ENCODE measurements at regions not wholly inside any gene's neighbourhood (a gene's known extent, or its start where the extent isn't known, plus 50 kb on each side); places are given as distances from the start of the nearest gene placed in this dataset.

- Histone ChIP-seq H3K9me3 (replicated peaks) (peaks cover 39% of the 10 kb centered on the region), H3K27me3 (ENCODE audit: low read depth) (no peaks in the 10 kb centered on the region), H3K36me3 (no peaks in the 10 kb centered on the region), H3K4me3 (no peak overlapping the region), H3K27ac (replicated peaks) (no peak overlapping the region), H3K4me1 (peaks cover 11% of the 10 kb centered on the region)
- DNase-seq, result no peak
- TF ChIP-seq CTCF (IDR thresholded peaks at IDR 0.05; ENCODE audit: borderline replicate concordance), result no peak
- intact Hi-C loops (cut with micrococcal nuclease), result no loop called here
Observed at GRCh38 chr1:218939095-218939494, 234.6 kb upstream of the LYPLAL1 start.

DNA sequence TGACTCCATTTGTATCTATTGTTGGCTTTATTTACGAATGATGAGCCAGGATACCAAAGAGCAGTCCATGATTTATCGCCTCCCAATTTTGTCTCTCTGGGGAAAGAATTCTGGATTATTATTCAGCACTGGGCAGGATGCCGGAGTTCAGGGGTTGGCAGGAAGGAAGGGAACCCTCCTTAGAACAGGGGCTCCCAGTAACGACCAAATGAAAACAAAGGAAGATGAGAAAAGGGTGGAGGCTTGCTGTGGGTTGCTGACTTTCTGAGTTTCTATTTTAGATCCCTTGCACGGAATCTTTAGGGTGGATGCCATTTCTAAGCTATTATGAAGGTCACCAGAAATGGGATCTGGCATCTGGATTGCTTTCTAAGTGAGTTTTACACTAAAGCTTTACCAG lies 231.2 kb upstream of the LYPLAL1 start:
- Histone ChIP-seq H3K27ac (replicated peaks) (peak overlapping the region; percentile 64), H3K4me3 (no peak overlapping the region), H3K9me3 (replicated peaks) (peaks cover 17% of the 10 kb centered on the region), H3K27me3 (ENCODE audit: low read depth) (no peaks in the 10 kb centered on the region), H3K4me1 (peaks cover 11% of the 10 kb centered on the region), H3K36me3 (no peaks in the 10 kb centered on the region)
- no peak for TF ChIP-seq CTCF (IDR thresholded peaks at IDR 0.05; ENCODE audit: borderline replicate concordance)
- intact Hi-C loops (cut with micrococcal nuclease), result no loop called here
- DNase-seq, result peak; percentile 16

GRCh38 chr1:218943371-218943770 lies 230.3 kb upstream of the LYPLAL1 start:
- no peak for TF ChIP-seq CTCF (IDR thresholded peaks at IDR 0.05; ENCODE audit: borderline replicate concordance)
- peak overlapping the region; percentile 64 for H3K27ac ChIP-seq (replicated peaks)
- H3K36me3 ChIP-seq, result no peaks in the 10 kb centered on the region
- peaks cover 17% of the 10 kb centered on the region for H3K9me3 ChIP-seq (replicated peaks)
- H3K27me3 ChIP-seq (ENCODE audit: low read depth), result no peaks in the 10 kb centered on the region
- no peak for DNase-seq
- H3K4me1 ChIP-seq, result peaks cover 11% of the 10 kb centered on the region
- no peak overlapping the region for H3K4me3 ChIP-seq
- intact Hi-C loops (cut with micrococcal nuclease), result no loop called here

DNA sequence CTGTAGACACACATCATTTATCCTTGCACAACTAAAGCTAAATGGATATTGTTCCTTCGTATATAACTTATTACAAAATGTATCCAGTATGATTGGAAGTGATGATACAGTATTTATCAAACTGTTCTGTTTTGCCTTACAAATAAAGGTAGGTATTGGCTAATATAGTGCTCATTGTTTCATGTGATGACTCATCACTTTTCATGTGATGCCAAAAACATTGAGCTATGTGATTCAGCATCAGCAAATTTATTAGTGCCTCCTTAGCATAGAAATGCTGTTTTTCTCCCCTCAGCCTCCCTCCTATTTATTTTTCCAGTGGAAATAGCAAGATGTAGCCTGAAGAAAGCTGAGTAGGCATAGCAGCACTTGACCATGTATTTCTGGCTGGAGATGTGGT lies 228.6 kb upstream of the LYPLAL1 start:
- DNase-seq, result no peak
- H3K9me3 ChIP-seq (replicated peaks), result peaks cover 8% of the 10 kb centered on the region
- intact Hi-C loops (cut with micrococcal nuclease), result no loop called here
- H3K4me1 ChIP-seq, result peaks cover 11% of the 10 kb centered on the region
- H3K36me3 ChIP-seq, result no peaks in the 10 kb centered on the region
- no peak for TF ChIP-seq CTCF (IDR thresholded peaks at IDR 0.05; ENCODE audit: borderline replicate concordance)
- no peaks in the 10 kb centered on the region for H3K27me3 ChIP-seq (ENCODE audit: low read depth)
- no peak overlapping the region for H3K4me3 ChIP-seq
- H3K27ac ChIP-seq (replicated peaks), result no peak overlapping the region

GRCh38 chr1:218946147-218946546 lies 227.5 kb upstream of the LYPLAL1 start:
- intact Hi-C loops (cut with micrococcal nuclease), result no loop called here
- H3K27me3 ChIP-seq (ENCODE audit: low read depth), result no peaks in the 10 kb centered on the region
- no peak overlapping the region for H3K4me3 ChIP-seq
- H3K4me1 ChIP-seq, result peaks cover 11% of the 10 kb centered on the region
- H3K9me3 ChIP-seq (replicated peaks), result no peaks in the 10 kb centered on the region
- TF ChIP-seq CTCF (IDR thresholded peaks at IDR 0.05; ENCODE audit: borderline replicate concordance), result no peak
- no peak overlapping the region for H3K27ac ChIP-seq (replicated peaks)
- no peaks in the 10 kb centered on the region for H3K36me3 ChIP-seq
- DNase-seq, result no peak

GRCh38 chr1:218948446-218948845 lies 225.2 kb upstream of the LYPLAL1 start:
- no peaks in the 10 kb centered on the region for H3K4me1 ChIP-seq
- TF ChIP-seq CTCF (IDR thresholded peaks at IDR 0.05; ENCODE audit: borderline replicate concordance), result no peak
- H3K9me3 ChIP-seq (replicated peaks), result no peaks in the 10 kb centered on the region
- intact Hi-C loops (cut with micrococcal nuclease), result no loop called here
- H3K27ac ChIP-seq (replicated peaks), result no peak overlapping the region
- H3K36me3 ChIP-seq, result no peaks in the 10 kb centered on the region
- H3K4me3 ChIP-seq, result no peak overlapping the region
- DNase-seq, result no peak
- no peaks in the 10 kb centered on the region for H3K27me3 ChIP-seq (ENCODE audit: low read depth)

Measured in left ventricle myocardium inferior (tissue), 1 donor.